HG03159 (cell line): ENCODE measurements at regions not wholly inside any gene's neighbourhood (a gene's known extent, or its start where the extent isn't known, plus 50 kb on each side); places are given as distances from the start of the nearest gene placed in this dataset.

Experiments used
- ATAC-seq: cut with Tn5 transposase; IDR thresholded peaks from one replicate; pipeline ENCODE4 v1.9.1; 2021; ENCODE audit warnings: mild to moderate bottlenecking, moderate library complexity; ENCODE audit not compliant: unreplicated experiment

GRCh38 chr14:48490756-48491155 lies 815.4 kb upstream of the MDGA2 start:
- no peak for ATAC-seq

GRCh38 chr14:48473944-48474343 lies 798.5 kb upstream of the MDGA2 start:
- no peak for ATAC-seq

DNA sequence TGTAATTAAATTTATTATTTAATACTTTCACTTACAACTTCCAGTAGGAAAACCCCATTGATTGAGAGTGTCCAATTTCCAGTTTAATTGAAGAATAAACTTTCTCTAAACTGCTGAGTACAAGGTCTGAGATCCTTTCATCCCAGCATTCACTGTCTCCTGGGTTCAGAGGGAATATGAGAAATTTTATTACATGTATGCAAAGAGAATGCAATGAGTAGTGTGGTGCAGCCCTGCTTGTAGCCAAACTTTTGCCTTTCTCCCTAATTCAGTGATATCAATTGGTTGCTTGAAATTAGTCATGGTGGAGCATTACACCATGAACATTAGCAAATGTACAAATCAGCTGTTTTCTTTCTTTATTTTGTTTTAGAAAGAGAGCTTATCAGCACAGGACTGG lies 780.6 kb upstream of the MDGA2 start:
- no peak for ATAC-seq

- no peak for ATAC-seq
Measured at GRCh38 chr14:48454887-48455286, 779.5 kb upstream of the MDGA2 start.

GRCh38 chr14:48452437-48452995 lies 777.1 kb upstream of the MDGA2 start:
- no peak for ATAC-seq

DNA sequence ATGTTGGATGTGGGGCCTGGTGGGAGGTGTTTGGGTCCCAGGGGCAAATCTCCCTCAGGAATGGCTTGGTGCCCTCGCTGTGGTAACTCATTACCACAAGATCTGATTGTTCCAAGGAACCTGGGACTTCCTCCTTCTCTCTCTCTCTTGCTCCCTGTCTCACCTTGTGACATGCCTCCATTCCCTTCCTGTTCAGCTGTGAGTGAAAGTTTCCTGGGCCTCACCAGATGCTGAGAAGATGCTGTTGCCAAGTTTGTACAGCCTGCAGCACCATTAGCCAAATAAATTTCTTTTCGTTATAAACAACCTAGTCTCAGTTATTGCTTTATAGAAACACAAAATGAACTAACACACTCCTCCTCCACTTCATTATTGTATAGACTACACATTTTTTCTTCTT lies 759.8 kb upstream of the MDGA2 start:
- ATAC-seq = no peak

GRCh38 chr14:48430805-48431204 lies 755.4 kb upstream of the MDGA2 start:
- no peak for ATAC-seq

- ATAC-seq = no peak
Measured at GRCh38 chr14:48429512-48429911, 754.1 kb upstream of the MDGA2 start.

GRCh38 chr14:48417715-48418500 lies 742.5 kb upstream of the MDGA2 start:
- ATAC-seq = no peak

- ATAC-seq = no peak
Measured at GRCh38 chr14:48401321-48401720, 725.9 kb upstream of the MDGA2 start.

DNA sequence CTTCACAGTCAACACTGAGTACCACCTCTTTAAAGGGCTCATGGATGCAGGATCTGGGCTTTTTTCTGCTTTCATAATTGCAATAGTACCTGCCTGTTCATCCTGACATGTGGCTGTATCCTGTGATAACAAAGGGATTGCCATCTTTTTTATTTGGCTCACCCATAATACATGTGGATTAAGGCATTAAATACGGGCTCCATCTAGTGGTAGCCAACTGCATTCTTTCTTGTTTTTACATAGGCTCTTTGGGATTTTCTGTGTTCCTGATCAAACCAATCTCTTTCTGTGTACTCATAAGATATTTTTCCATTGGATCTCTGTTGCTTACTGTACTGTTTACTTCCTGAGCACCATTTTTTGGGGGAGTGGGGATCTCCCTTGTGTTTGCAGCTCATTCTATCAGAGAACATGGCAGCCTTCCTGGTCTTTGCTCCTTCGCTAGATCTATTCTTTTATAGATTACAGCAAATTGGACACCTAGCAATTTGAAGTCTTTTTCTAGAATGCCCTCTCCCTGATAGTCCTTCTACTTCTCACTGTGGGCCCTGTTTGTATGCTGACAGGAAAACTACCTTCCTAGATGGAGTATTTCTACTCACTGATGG lies 723.4 kb upstream of the MDGA2 start:
- no peak for ATAC-seq

GRCh38 chr14:48391661-48392060 lies 716.3 kb upstream of the MDGA2 start:
- ATAC-seq = no peak

DNA sequence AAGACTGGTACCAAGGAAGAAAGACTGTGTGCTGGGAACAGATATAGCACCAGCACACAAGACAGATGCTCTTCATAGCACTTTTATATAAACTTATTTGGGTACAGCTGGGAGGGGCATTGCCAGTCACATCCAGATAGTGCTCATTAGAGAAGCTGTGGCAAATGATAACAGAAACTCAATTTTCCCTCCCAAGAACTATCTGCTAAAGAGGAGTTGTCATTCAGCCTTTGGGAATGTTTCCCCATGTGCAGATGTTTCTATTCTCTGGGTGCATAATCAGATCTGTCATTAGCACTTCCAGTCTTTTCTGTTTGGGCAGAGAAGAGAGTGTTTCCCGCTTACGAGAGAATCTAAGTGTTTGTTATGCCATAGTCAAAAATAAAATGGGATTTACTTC lies 714.9 kb upstream of the MDGA2 start:
- ATAC-seq = no peak

GRCh38 chr14:48384821-48385220 lies 709.4 kb upstream of the MDGA2 start:
- ATAC-seq = no peak

DNA sequence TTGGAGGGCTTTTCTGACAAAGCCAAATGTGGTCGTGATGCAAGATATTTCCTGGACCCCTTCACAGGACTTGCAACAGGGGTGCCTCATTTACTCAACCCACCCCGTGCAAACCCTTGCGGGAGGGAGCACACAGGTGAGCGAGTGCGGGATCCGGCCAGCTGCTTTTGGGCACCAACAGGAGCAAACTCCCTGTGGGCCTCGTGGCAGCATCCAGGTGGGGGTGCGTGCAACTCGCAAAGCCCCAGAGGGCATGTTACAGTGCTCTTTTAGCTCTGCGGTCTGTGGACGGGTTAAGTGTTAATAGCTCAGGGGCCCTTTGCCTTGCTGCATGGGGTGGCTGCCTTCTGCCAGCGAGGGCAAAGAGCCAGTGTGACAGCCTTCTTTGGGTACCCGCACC lies 707.6 kb upstream of the MDGA2 start:
- ATAC-seq = no peak

- ATAC-seq = no peak
Measured at GRCh38 chr14:48378541-48378940, 703.1 kb upstream of the MDGA2 start.

GRCh38 chr14:48373981-48374380 lies 698.6 kb upstream of the MDGA2 start:
- ATAC-seq = no peak

GRCh38 chr14:48350971-48351370 lies 675.6 kb upstream of the MDGA2 start:
- ATAC-seq = no peak

DNA sequence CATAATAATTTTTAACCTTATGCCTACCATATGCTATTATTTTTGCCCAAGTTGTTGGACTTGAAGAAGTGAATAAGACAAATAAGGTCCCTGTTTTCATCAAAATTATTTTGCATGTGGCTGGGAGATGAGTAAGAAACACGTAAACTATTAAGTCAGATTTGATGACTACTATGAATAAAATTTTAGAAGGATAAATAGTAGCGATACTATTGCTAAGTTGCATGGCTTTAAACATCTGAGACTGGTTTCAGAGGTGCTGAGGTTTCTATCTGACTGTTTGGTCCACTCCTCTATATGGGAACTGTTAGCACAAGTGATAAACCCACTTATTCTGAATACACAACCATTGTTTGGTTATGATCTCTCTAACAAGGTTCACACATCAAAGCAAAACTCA lies 674.3 kb upstream of the MDGA2 start:
- no peak for ATAC-seq

DNA sequence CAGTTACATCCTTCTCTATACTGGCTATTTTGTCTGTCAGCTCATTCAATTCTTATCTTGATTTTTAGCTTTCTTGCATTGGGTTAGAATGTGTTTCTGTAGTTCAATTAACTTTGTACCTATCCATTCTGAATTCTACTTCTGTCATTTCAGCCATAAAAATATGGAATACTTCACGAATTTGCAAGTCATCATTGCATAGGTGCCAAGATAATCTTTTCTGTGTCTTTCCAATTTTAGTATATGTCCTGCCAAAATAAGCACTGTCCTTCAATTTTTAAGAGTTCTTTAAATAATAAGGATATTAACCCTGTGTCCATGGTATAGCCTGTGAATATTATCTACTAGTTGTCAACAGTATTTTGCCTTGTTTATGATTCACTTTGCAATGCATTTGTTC lies 665.7 kb upstream of the MDGA2 start:
- no peak for ATAC-seq

DNA sequence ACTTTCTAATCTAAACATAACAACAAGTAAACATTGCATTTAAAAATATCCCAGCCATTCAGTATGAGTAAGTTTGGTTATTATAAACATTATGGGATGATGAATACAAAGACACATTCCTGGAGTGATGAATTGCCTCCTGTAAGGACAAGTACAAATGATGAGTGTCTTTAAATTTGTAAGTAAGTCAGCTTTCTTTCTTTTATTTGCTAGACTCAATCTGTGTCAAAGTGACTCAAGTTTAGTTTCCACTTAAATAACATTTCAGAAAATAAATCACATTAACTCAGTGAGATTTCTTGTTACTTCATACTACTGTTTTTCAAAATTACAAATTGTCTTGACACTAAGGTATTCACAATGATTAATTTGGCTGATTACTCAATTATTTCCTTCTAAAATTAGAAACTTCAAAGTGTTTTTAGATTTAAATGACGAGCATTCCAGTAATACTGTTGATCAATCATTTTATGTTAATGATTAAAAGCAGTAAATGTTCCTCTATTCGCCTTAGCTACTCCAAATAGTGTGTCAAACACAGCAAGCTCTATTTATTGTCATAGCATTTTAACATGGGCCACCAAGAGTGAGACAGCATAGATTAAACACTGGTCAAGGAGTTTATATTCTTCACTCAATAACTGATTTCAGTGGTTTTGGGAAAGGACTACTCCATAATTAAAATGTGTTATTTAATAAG lies 658.0 kb upstream of the MDGA2 start:
- no peak for ATAC-seq

GRCh38 chr14:48331421-48331820 lies 656.0 kb upstream of the MDGA2 start:
- no peak for ATAC-seq
